Epithelial cell of esophagus (primary cell): ENCODE measurements at regions not wholly inside any gene's neighbourhood (a gene's known extent, or its start where the extent isn't known, plus 50 kb on each side); places are given as distances from the start of the nearest gene placed in this dataset.
A peak's percentile ranks its signal among the peaks of the same experiment; 100 is the strongest.

Source experiments
- DNase-seq: peaks from one replicate; pipeline ENCODE4 v3.0.0; 2010; ENCODE audit warnings: low read depth
- H3K4me3 ChIP-seq: 2 replicates; pipeline ENCODE4 v1.5.1; 2011; ENCODE audit warnings: mild to moderate bottlenecking, low read length, control low read depth
- TF ChIP-seq, protein P1 (sequence below): IDR thresholded peaks from 2 replicates; pipeline ENCODE4 v1.5.1; 2011; ENCODE audit warnings: low read depth, mild to moderate bottlenecking, low read length, control low read depth, inconsistent platforms; ENCODE audit not compliant: insufficient read depth; ENCODE audit errors: missing control alignments

DNA sequence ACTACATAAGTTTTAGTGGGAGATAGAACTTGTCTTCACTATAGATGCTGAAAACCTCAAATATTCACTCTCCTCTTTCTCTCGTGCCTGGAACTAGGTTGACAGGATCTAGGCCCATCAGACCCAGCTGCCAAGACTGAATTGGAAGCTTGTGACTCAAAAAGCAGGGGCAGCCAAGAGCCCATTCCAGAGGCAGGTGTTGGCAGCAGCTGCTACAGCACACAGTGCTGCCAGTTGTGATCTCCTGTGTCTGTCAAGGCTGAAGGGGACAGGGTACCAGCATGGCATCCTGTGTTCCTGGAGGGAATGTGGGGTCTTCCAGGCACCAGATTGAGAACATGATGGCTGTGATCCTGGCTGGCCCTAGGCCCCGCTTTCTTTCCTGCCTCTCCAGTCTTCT lies 92.5 kb upstream of the MB21D2 start:
- no peak for DNase-seq
- TF ChIP-seq, protein P1, sequence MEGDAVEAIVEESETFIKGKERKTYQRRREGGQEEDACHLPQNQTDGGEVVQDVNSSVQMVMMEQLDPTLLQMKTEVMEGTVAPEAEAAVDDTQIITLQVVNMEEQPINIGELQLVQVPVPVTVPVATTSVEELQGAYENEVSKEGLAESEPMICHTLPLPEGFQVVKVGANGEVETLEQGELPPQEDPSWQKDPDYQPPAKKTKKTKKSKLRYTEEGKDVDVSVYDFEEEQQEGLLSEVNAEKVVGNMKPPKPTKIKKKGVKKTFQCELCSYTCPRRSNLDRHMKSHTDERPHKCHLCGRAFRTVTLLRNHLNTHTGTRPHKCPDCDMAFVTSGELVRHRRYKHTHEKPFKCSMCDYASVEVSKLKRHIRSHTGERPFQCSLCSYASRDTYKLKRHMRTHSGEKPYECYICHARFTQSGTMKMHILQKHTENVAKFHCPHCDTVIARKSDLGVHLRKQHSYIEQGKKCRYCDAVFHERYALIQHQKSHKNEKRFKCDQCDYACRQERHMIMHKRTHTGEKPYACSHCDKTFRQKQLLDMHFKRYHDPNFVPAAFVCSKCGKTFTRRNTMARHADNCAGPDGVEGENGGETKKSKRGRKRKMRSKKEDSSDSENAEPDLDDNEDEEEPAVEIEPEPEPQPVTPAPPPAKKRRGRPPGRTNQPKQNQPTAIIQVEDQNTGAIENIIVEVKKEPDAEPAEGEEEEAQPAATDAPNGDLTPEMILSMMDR = no peak
- H3K4me3 ChIP-seq = no peak overlapping the region

DNA sequence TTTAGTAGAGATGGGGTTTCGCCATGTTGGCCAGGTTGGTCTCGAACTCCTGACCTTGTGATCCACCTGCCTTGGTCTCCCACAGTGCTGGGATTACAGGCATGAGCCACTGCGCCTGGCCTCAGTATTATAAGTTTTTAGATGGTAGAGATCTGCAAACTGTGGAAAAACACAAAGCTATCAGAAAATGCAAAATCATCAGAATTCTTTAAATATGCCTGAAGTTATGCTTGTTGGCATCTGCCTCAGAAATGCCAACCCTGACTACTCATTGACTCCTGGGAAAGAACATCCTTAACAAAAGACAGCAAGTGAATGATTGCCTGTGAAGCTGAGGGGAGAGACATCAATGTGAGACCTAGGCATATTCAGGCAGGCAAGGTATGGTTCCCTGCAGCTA lies 94.3 kb upstream of the MB21D2 start:
- no peak overlapping the region for H3K4me3 ChIP-seq
- TF ChIP-seq, protein P1 = no peak
- DNase-seq = no peak

DNA sequence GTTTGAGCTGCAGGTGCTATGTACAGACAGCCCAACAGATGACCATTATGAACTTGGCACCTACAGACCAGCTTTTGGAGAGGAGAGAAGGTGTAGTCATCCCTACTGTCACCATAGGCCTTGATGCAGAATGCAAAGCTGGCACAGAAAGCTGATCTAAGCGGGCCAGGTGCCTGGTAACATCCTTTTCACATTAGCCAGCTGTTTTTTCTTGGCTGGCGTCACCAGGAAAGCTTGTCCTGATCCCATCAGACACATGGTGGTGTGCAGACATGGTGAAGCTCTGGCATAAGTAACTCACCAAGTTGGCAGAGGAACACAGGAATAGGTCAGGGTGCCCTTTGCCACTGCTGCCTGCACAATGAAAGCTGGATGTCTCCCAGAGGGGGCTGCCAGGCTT lies 97.2 kb upstream of the MB21D2 start:
- DNase-seq = no peak
- TF ChIP-seq, protein P1 = no peak
- no peak overlapping the region for H3K4me3 ChIP-seq

DNA sequence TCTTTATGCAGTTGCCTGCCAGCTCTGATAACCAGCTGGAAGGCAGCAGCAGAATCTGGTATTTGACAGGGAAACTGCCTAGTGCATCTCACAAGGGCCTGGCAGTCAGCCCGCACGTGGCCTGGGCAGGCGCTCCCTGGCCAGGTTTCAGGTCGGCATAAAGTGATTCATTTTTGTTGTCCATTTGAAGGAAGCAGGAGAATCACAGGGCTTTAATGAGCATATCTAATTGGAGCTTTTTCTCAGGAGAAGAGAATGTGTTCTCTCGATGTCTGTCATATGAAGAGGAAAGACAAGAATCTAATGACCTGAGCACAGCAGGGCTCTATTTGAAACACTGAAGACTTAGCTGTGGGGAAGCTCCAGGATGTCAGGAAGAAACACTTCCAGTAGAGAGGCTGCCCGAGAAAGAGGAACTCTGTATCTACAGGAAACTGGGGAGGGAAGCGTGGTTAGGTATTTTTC lies 98.8 kb upstream of the MB21D2 start:
- peak; percentile 39 for DNase-seq
- TF ChIP-seq, protein P1 = no peak
- no peak overlapping the region for H3K4me3 ChIP-seq

DNA sequence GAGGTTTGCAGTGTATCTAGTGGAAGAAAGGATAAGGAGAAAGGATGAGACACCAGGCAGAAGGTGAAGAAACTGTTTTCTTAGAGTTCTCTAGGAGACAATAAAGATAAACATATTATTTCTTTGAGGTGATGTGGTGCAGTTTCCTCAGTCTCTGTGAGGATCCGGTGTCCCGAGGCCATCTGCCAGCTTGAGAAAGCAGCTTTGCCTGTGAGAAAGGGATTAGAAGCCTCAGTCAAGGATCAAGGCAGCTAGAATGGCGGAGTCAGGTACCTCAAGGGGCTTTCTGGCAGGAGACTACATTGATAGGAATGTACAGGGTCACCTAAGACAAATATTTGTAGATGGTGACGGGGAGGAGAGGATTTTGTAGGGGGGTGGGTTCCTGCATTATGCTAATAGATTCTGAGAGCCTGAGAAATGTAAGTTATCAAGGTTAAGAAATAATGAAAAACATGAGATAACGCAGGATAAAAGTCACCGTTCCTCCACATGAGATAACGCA lies 103.9 kb upstream of the MB21D2 start:
- DNase-seq = no peak
- no peak overlapping the region for H3K4me3 ChIP-seq
- TF ChIP-seq, protein P1 = no peak

DNA sequence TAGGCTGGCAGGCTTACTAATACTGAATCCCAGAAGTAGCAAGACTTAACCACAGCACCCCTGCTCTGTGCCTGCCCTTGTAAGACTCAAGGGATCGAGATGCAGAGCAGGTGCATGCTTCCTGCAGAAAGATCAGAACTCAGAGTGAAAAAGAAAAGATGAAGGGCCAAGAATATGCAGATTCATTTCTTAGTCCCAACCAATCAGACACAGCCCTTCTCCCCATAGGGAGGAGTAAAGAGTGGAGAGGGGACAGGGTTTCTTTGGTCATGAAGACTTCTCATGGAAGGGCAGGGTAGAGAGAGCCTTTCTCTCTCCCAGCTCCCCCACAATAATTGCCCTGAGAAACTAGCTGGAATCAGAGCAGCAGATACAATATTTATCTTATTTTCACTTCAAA lies 105.6 kb upstream of the MB21D2 start:
- no peak overlapping the region for H3K4me3 ChIP-seq
- TF ChIP-seq, protein P1 = no peak
- no peak for DNase-seq

DNA sequence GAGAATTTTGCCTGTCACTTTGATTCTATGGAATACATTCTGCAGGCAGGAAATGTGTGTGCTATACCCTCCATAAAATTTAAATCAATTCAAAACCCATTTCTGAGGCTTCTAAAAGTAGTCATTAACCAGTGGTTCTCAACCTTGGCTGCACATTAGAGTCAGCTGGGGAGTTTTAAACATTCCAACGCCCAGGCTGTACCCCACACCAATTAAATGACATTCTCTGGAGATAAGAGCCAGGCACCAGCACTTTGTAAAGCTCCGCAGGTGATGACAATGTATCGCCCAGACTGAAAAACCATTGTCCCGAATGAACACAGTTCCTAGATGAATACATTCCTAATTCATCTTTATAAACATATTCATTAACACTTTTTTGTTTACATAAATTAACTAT lies 110.6 kb upstream of the MB21D2 start:
- TF ChIP-seq, protein P1 = no peak
- no peak overlapping the region for H3K4me3 ChIP-seq
- DNase-seq = no peak
